ENCODE measurements at regions not wholly inside any gene's neighbourhood (a gene's known extent, or its start where the extent isn't known, plus 50 kb on each side); places are given as distances from the start of the nearest gene placed in this dataset.

DNA sequence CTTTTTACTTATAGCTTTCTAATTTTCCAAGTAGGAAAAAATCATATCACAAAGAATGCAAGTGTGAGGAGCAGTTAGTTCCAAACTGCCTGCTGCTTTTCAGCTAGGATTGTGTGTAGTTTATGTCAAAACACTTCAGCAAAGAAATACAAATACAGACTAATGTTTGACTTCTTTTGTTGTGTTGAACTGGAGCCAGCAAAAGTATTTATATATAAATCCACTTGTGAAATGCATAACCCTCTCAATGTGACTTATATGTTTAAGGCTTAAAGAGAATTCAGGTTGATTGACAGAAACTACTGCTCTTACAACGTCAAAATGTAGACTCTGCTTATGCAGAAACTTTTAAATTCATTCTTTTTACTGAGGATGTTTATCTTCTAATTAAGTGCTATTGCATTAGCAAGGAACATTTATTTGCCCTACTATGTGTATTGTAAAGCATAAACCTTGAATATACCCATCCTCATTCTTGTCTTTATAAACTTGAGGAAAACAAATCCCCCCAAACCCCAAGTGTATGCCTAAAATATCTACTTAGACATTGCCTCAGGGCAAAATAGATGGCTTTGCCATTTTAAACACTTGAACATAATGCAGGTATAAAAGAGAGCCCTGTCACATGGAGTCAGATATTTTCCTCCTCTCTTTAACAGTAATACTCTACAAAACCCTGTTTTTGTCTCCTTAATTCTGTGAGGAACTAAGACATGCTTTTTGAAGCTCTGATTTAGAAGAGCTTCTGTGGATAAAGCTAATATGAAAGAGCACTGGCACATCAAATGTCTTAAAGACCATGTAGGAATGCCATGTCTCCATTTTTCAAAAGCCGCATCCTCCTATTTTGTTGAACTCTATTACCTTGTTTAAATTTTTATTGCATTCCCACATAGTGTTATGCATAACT lies 302.8 kb upstream of the TBC1D5 start:
- no peak overlapping the region for H2AFZ ChIP-seq (ENCODE audit: low read length)
- H3K79me2 ChIP-seq (ENCODE audit: insufficient read depth, low read length) = no peaks in the 10 kb centered on the region
- no peaks in the 10 kb centered on the region for H3K27me3 ChIP-seq (ENCODE audit: insufficient read depth, low read length)
- H3K14ac ChIP-seq (ENCODE audit: insufficient read depth, low read length) = no peak overlapping the region
- H4K5ac ChIP-seq (ENCODE audit: insufficient read length, low read depth, low read length) = no peak overlapping the region
- H3K27me3 Mint-ChIP-seq (ENCODE audit: low read depth) = no peaks in the 10 kb centered on the region
- no peak overlapping the region for H3K18ac ChIP-seq (ENCODE audit: insufficient read length, low read depth, low read length)
- H3K27ac ChIP-seq (ENCODE audit: insufficient read length, low read depth, low read length) = no peak overlapping the region
- H2BK15ac ChIP-seq (ENCODE audit: low read depth, low read length) = no peak overlapping the region
- no peak overlapping the region for H4K8ac ChIP-seq (replicated peaks; ENCODE audit: insufficient read length, low read depth, low read length)
- no peaks in the 10 kb centered on the region for H3K23me2 ChIP-seq (ENCODE audit: insufficient read length, low read depth, low read length, poor library complexity, severe bottlenecking)
- no peak for DNase-seq
- H3K4me1 ChIP-seq (ENCODE audit: insufficient read depth, low read length) = no peaks in the 10 kb centered on the region
- no peaks in the 10 kb centered on the region for H3K9me3 ChIP-seq (ENCODE audit: control insufficient read depth, low read depth, low read length)
- no peak overlapping the region for H2AK5ac ChIP-seq (ENCODE audit: insufficient read length, low read length)
- H4K20me1 ChIP-seq (ENCODE audit: control insufficient read depth, insufficient read depth, insufficient read length) = no peaks in the 10 kb centered on the region
- H3K4ac ChIP-seq (ENCODE audit: low read depth, low read length) = no peak overlapping the region
- no peak overlapping the region for H3K27ac Mint-ChIP-seq
- H2BK5ac ChIP-seq (ENCODE audit: insufficient read length, low read length) = no peak overlapping the region
- TF ChIP-seq, protein P1, sequence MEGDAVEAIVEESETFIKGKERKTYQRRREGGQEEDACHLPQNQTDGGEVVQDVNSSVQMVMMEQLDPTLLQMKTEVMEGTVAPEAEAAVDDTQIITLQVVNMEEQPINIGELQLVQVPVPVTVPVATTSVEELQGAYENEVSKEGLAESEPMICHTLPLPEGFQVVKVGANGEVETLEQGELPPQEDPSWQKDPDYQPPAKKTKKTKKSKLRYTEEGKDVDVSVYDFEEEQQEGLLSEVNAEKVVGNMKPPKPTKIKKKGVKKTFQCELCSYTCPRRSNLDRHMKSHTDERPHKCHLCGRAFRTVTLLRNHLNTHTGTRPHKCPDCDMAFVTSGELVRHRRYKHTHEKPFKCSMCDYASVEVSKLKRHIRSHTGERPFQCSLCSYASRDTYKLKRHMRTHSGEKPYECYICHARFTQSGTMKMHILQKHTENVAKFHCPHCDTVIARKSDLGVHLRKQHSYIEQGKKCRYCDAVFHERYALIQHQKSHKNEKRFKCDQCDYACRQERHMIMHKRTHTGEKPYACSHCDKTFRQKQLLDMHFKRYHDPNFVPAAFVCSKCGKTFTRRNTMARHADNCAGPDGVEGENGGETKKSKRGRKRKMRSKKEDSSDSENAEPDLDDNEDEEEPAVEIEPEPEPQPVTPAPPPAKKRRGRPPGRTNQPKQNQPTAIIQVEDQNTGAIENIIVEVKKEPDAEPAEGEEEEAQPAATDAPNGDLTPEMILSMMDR (conservative IDR thresholded peaks at IDR 0.05) = no peak
- no peak overlapping the region for H3K23ac ChIP-seq (ENCODE audit: insufficient read length, low read depth, low read length)
- H3K4me1 Mint-ChIP-seq = peaks cover 0 to 3% of the 10 kb centered on the region in 2 experiments; a peak in 2 of 4 replicates
- H2BK12ac ChIP-seq (ENCODE audit: insufficient read length, low read depth, low read length) = no peak overlapping the region
- H3K79me1 ChIP-seq (ENCODE audit: insufficient read depth, low read depth, low read length, poor library complexity, severe bottlenecking) = no peaks in the 10 kb centered on the region
- no peak overlapping the region for H3T11ph ChIP-seq (ENCODE audit: low read length)
- H3K36me3 Mint-ChIP-seq (ENCODE audit: insufficient read depth in 1 of 3, low read depth in 3 of 3) = peaks cover 0 to 8% (median 0%) of the 10 kb centered on the region in 3 experiments; a peak in 2 of 7 replicates
- H3K4me3 Mint-ChIP-seq = no peak overlapping the region
- no peaks in the 10 kb centered on the region for H3K9me3 Mint-ChIP-seq
- no CpG with 5 or more reads among the region's 2 CpGs for WGBS (ENCODE audit: extremely low coverage, insufficient read length, low lambda C conversion rate)
- H2BK20ac ChIP-seq (ENCODE audit: low read depth, low read length, poor library complexity, severe bottlenecking) = no peak overlapping the region
- no peak overlapping the region for H2BK120ac ChIP-seq (ENCODE audit: low read depth, low read length, poor library complexity, severe bottlenecking)
- no peak overlapping the region for H4K91ac ChIP-seq (ENCODE audit: insufficient read length, low read depth, low read length)
- H3K9ac ChIP-seq (ENCODE audit: extremely low read depth, insufficient read length, low read length) = no peak overlapping the region
- no peak overlapping the region for H3K4me2 ChIP-seq (ENCODE audit: insufficient read depth, insufficient read length, low read length)
- no peak overlapping the region for H3K56ac ChIP-seq (ENCODE audit: insufficient read length, low read depth, low read length)
